ENCODE measurements at regions not wholly inside any gene's neighbourhood (a gene's known extent, or its start where the extent isn't known, plus 50 kb on each side); places are given as distances from the start of the nearest gene placed in this dataset.

GRCh38 chr6:6521961-6522482 is 66.5 kb upstream of the LY86 start:
- TF ChIP-seq CTCF (IDR thresholded peaks at IDR 0.05 in 2 of 3, conservative IDR thresholded peaks at IDR 0.05 in 1 of 3; ENCODE audit: borderline replicate concordance in 1 of 3, insufficient read depth in 1 of 3, low read depth in 2 of 3, low read length in 2 of 3) = no peak
- no peak for TF ChIP-seq SRF (IDR thresholded peaks at IDR 0.05; ENCODE audit: low read depth)
- no peak for TF ChIP-seq EZH2phosphoT487 (IDR thresholded peaks at IDR 0.05; ENCODE audit: borderline replicate concordance)
- TF ChIP-seq POLR2A (IDR thresholded peaks at IDR 0.05; ENCODE audit: borderline replicate concordance, extremely low read depth, insufficient read depth, insufficient read length) = no peak
- no peak for TF ChIP-seq CEBPB (IDR thresholded peaks at IDR 0.05; ENCODE audit: low read depth)

Measured in HCT116 (cell line).